Activated T-helper 2 cell treated with anti-CD3 and anti-CD28 coated beads, Interferon-gamma antibody, Interleukin-2, Interleukin-4, amounts not matched to agents 10 μg/mL and 5 μg/mL and 100 μg/mL, durations not matched to agents 14 hours and 24 hours and 36 hours (primary cell): ENCODE measurements at regions not wholly inside any gene's neighbourhood (a gene's known extent, or its start where the extent isn't known, plus 50 kb on each side); places are given as distances from the start of the nearest gene placed in this dataset.
"Not testable (repeated sequence)": the region's sequence is repeated elsewhere in the genome, so short reads cannot be mapped to it uniquely, and the experiment has no call there.

Experiments
- DNase-seq: peaks from one replicate; pipeline ENCODE4 v3.0.0; 2021; ENCODE audit warnings: low spot score
- H3K27ac Mint-ChIP-seq: one replicate; pipeline ENCODE4 v1.8.0; 2021; ENCODE audit warnings: mixed read lengths
- H3K27me3 Mint-ChIP-seq: one replicate; pipeline ENCODE4 v1.8.0; 2021; ENCODE audit warnings: low read depth, mixed read lengths
- H3K36me3 Mint-ChIP-seq: one replicate; pipeline ENCODE4 v1.8.0; 2021; ENCODE audit warnings: low read depth, mixed read lengths
- H3K4me1 Mint-ChIP-seq: one replicate; pipeline ENCODE4 v1.8.0; 2021; ENCODE audit warnings: low read depth, mixed read lengths
- H3K4me3 Mint-ChIP-seq: one replicate; pipeline ENCODE4 v1.8.0; 2021; ENCODE audit warnings: low read depth, mild to moderate bottlenecking, moderate library complexity, mixed read lengths
- H3K9me3 Mint-ChIP-seq: one replicate; pipeline ENCODE4 v1.8.0; 2021; ENCODE audit warnings: mixed read lengths
- intact Hi-C: fragments of 100-400 bp; cut with micrococcal nuclease; formaldehyde crosslinking; loops from one replicate; pipeline ENCODE4 v1.15.1; 2023

GRCh38 chr13:43970520-43971242, 91.0 kb downstream of the LACC1 start:
- DNase-seq, H3K36me3 Mint-ChIP-seq, H3K9me3 Mint-ChIP-seq, H3K27me3 Mint-ChIP-seq, H3K4me1 Mint-ChIP-seq, intact Hi-C loops, H3K27ac Mint-ChIP-seq, H3K4me3 Mint-ChIP-seq: not testable (repeated sequence)

- DNase-seq, H3K4me3 Mint-ChIP-seq, H3K27me3 Mint-ChIP-seq, H3K4me1 Mint-ChIP-seq, H3K27ac Mint-ChIP-seq, H3K9me3 Mint-ChIP-seq, intact Hi-C loops, H3K36me3 Mint-ChIP-seq: not testable (repeated sequence)
Observed at GRCh38 chr13:43971324-43971723, 91.6 kb downstream of the LACC1 start.

DNA sequence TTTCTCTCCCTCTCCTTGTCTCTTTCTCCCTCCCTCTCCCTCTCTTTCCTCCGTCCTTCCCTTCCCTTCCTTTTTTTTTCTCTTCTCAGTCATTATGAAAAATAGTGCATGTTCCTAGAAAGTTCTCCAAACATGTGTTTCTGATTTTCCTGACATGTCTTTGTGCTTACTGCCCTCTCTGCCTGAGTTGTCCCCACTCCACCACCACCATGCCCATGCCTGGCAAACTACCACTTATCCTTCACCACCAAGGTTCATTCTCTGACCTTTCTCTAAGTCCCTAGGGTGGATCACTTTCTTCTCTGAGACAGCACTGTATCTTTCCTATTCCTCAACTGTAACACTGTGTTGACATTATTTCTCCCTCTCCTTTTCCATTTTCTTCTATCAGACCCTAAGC, 98.2 kb downstream of the LACC1 start:
- H3K36me3 Mint-ChIP-seq, result no peaks in the 10 kb centered on the region
- no peaks in the 10 kb centered on the region for H3K27me3 Mint-ChIP-seq
- no peak overlapping the region for H3K4me3 Mint-ChIP-seq
- no peak for DNase-seq
- no peaks in the 10 kb centered on the region for H3K4me1 Mint-ChIP-seq
- no peak overlapping the region for H3K27ac Mint-ChIP-seq
- intact Hi-C loops, result no loop called here
- peaks cover 4% of the 10 kb centered on the region for H3K9me3 Mint-ChIP-seq

- Mint-ChIP-seq H3K4me3 (no peak overlapping the region), H3K9me3 (peaks cover 4% of the 10 kb centered on the region), H3K27me3 (no peaks in the 10 kb centered on the region), H3K4me1 (no peaks in the 10 kb centered on the region), H3K27ac (no peak overlapping the region), H3K36me3 (no peaks in the 10 kb centered on the region)
- no peak for DNase-seq
- intact Hi-C loops, result no loop called here
Observed at GRCh38 chr13:43978688-43979087, 99.0 kb downstream of the LACC1 start.

DNA sequence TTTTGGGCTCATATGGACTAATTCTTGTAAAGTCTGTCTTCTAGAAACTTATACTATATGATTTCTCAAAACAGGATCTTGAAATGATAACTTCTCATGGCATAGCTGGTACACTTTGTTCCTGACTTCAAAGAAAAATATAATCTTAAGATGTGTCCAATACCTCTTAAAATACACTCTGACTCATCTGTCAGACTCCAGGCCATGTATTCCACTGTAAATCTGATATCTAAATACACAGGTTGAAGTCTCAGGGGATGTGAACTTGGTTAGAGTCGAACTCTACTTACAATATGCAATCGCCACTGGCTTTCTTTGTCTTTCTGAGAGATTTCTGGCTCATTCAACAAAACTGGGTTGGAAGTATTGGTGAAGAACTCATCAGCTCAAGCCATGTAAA, 99.8 kb downstream of the LACC1 start:
- Mint-ChIP-seq H3K4me1 (no peaks in the 10 kb centered on the region), H3K27ac (no peak overlapping the region), H3K36me3 (no peaks in the 10 kb centered on the region), H3K4me3 (no peak overlapping the region), H3K27me3 (no peaks in the 10 kb centered on the region), H3K9me3 (peaks cover 4% of the 10 kb centered on the region)
- no peak for DNase-seq
- intact Hi-C loops, result no loop called here

DNA sequence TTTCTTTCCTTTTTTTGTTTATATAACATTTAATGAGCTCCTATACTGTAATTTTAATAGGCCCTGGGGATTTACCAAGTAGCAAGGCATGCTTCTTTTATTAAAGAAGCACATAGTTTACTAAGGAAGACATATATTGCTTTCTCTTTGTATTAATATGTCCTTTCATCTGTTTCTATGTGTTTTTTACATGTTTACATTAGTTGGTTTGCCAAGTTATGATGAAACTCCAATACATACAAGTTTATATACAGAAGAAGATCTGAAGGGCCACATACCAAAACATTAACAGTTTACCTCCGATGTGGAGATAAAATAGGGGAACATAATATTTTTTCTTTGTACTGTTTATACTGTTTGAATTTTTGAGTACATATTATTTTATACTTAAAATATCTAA, 100.9 kb downstream of the LACC1 start:
- H3K9me3 Mint-ChIP-seq, result peaks cover 4% of the 10 kb centered on the region
- H3K36me3 Mint-ChIP-seq, result no peaks in the 10 kb centered on the region
- intact Hi-C loops, result no loop called here
- no peaks in the 10 kb centered on the region for H3K4me1 Mint-ChIP-seq
- no peak overlapping the region for H3K4me3 Mint-ChIP-seq
- no peaks in the 10 kb centered on the region for H3K27me3 Mint-ChIP-seq
- H3K27ac Mint-ChIP-seq, result no peak overlapping the region
- DNase-seq, result no peak

DNA sequence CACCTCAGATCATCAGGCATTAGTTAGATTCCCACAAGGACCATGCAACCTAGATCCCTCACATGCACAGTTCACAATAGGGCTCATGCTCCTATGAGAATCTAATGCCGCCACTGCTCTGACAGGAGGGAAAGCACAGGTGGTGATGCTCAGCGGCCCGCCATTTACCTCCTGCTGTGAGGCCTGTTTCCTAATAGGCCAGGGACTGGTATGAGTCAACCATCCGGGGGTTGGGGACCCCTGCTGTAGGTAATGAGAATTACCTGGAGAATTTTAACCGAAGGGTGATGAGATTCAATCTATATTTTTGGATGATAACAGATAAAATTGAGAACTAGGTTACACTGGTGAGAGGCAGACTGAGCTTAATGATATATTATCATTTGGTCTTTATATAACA, 101.4 kb downstream of the LACC1 start:
- Mint-ChIP-seq H3K27ac (no peak overlapping the region), H3K4me3 (no peak overlapping the region), H3K27me3 (no peaks in the 10 kb centered on the region), H3K36me3 (no peaks in the 10 kb centered on the region), H3K4me1 (no peaks in the 10 kb centered on the region), H3K9me3 (peaks cover 3% of the 10 kb centered on the region)
- intact Hi-C loops, result no loop called here
- no peak for DNase-seq

- H3K4me1 Mint-ChIP-seq, result no peaks in the 10 kb centered on the region
- no peak overlapping the region for H3K27ac Mint-ChIP-seq
- no peak overlapping the region for H3K4me3 Mint-ChIP-seq
- H3K36me3 Mint-ChIP-seq, result no peaks in the 10 kb centered on the region
- intact Hi-C loops, result no loop called here
- DNase-seq, result no peak
- H3K9me3 Mint-ChIP-seq, result no peaks in the 10 kb centered on the region
- no peaks in the 10 kb centered on the region for H3K27me3 Mint-ChIP-seq
Observed at GRCh38 chr13:43981512-43982301, 102.0 kb downstream of the LACC1 start.

DNA sequence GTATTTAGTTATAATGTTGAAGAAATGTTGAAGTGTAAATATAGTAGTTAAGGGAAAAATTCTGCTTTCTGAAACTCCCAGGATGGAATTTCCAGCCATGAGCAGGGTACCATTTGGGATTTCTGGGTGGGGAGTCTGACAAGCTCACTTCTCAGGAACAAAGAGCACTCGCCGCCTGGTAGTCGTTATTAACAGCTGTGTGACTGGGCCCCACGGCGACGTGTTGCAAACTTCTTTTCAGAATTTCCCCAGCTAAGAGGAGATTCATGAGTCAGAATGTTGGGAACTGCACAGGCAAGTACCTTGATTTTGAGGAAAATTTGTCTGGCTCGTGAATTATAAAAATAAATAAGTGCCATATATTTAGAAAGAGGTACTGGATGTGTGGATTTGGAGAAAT, 103.7 kb downstream of the LACC1 start:
- H3K9me3 Mint-ChIP-seq, result no peaks in the 10 kb centered on the region
- intact Hi-C loops, result no loop called here
- H3K27me3 Mint-ChIP-seq, result no peaks in the 10 kb centered on the region
- DNase-seq, result no peak
- no peaks in the 10 kb centered on the region for H3K36me3 Mint-ChIP-seq
- H3K4me1 Mint-ChIP-seq, result no peaks in the 10 kb centered on the region
- H3K4me3 Mint-ChIP-seq, result no peak overlapping the region
- no peak overlapping the region for H3K27ac Mint-ChIP-seq

- intact Hi-C loops, result no loop called here
- H3K36me3 Mint-ChIP-seq, result no peaks in the 10 kb centered on the region
- no peak for DNase-seq
- no peak overlapping the region for H3K27ac Mint-ChIP-seq
- H3K9me3 Mint-ChIP-seq, result no peaks in the 10 kb centered on the region
- H3K4me3 Mint-ChIP-seq, result no peak overlapping the region
- no peaks in the 10 kb centered on the region for H3K27me3 Mint-ChIP-seq
- H3K4me1 Mint-ChIP-seq, result no peaks in the 10 kb centered on the region
Observed at GRCh38 chr13:43984292-43984691, 104.6 kb downstream of the LACC1 start.

DNA sequence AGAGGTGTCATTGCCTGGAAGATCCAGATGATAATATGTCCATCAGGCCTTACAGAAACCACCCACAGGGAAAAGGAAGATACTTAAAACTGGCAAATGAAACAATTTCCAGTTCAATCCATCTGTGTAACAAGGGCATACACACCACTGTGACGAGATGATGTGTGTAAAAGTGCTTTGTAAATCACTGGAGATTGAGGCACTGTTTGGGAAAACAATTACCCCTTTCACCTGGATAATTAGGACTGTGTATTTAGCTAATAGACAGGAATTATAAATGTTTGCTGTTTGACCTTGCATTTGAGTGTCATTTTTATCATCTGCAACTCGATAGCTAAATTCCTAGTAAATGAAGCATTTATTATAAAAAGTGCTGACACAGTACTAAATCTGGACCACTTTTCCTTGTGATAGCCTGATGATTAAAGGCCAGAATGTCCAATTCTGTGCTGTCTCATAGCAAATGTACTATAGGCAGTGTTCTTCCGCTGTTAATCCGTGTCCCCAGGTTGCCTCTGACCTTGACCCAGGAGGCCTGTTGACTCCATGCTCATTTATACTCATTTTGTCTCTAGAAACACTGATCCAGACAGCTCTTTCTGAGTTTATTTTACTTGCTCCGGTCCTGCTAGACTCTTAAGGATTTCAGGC, 105.8 kb downstream of the LACC1 start:
- Mint-ChIP-seq H3K9me3 (no peaks in the 10 kb centered on the region), H3K4me1 (no peaks in the 10 kb centered on the region), H3K27me3 (no peaks in the 10 kb centered on the region), H3K36me3 (no peaks in the 10 kb centered on the region), H3K27ac (no peak overlapping the region), H3K4me3 (no peak overlapping the region)
- no peak for DNase-seq
- intact Hi-C loops, result no loop called here

- Mint-ChIP-seq H3K27ac (no peak overlapping the region), H3K4me3 (no peak overlapping the region)
Observed at GRCh38 chr13:43986421-43986981, 106.8 kb downstream of the LACC1 start.

GRCh38 chr13:43988302-43988701, 108.6 kb downstream of the LACC1 start:
- H3K27me3 Mint-ChIP-seq, result no peaks in the 10 kb centered on the region
- H3K36me3 Mint-ChIP-seq, result no peaks in the 10 kb centered on the region
- intact Hi-C loops, result no loop called here
- no peak overlapping the region for H3K4me3 Mint-ChIP-seq
- H3K4me1 Mint-ChIP-seq, result no peaks in the 10 kb centered on the region
- no peak for DNase-seq
- H3K9me3 Mint-ChIP-seq, result no peaks in the 10 kb centered on the region
- H3K27ac Mint-ChIP-seq, result no peak overlapping the region

More at GRCh38 chr13:43986421-43986981, 106.8 kb downstream of the LACC1 start:
- no peaks in the 10 kb centered on the region for H3K9me3 Mint-ChIP-seq
- DNase-seq, result no peak
- no peaks in the 10 kb centered on the region for H3K27me3 Mint-ChIP-seq
- H3K36me3 Mint-ChIP-seq, result no peaks in the 10 kb centered on the region
- H3K4me1 Mint-ChIP-seq, result no peaks in the 10 kb centered on the region
- intact Hi-C loops, result no loop called here
